B cell (primary cell): ENCODE measurements at regions not wholly inside any gene's neighbourhood (a gene's known extent, or its start where the extent isn't known, plus 50 kb on each side); places are given as distances from the start of the nearest gene placed in this dataset.

Source experiments
- ATAC-seq: fragments of 200-7000 bp; cut with Tn5 transposase; one replicate; pipeline ENCODE4 v1.10.0; 2021; ENCODE audit warnings: low read depth, mild to moderate bottlenecking, moderate number of reproducible peaks, moderate library complexity
- CTCF ChIA-PET: fragments of 350-600 bp; sonication (Branson Sonifier 250); formaldehyde crosslinking; loops from one replicate; lab custom pipeline; 2021; ENCODE audit warnings: antibody characterized with exemption, inconsistent platforms; lab: Charles Lee
- POLR2A ChIA-PET: fragments of 350-600 bp; sonication (Branson Sonifier 250); formaldehyde crosslinking; loops from one replicate; lab custom pipeline; 2021; ENCODE audit warnings: antibody characterized with exemption; lab: Charles Lee
- DNase-seq: peaks from one replicate; pipeline ENCODE4 v3.0.0; 2013
- H2AFZ ChIP-seq: 2 replicates; pipeline ENCODE4 v1.6.1; 2012; ENCODE audit warnings: mild to moderate bottlenecking, low read depth, low read length; ENCODE audit not compliant: insufficient read depth, poor library complexity, severe bottlenecking
- H3K27ac ChIP-seq, 2 donors: 1 replicate in 1 of 2; 2 replicates in 1 of 2; pipeline ENCODE4 v1.5.1; 2012 to 2013; ENCODE audit warnings: low read length in 2 of 2, mild to moderate bottlenecking in 2 of 2, moderate library complexity in 1 of 2
- H3K27me3 ChIP-seq, 4 experiments: fragments of 200-600 bp in 1 of 4; sonication (generic) in 1 of 4; replicated peaks in 1 of 4; 1 replicate in 2 of 4; 2 replicates in 2 of 4; pipeline versions ENCODE4 v1.6.1 to v1.7.0; 2013 to 2016; ENCODE audit warnings: low read length in 3 of 4, mild to moderate bottlenecking in 2 of 4, mixed read lengths in 1 of 4, moderate library complexity in 1 of 4; ENCODE audit not compliant: insufficient read depth in 4 of 4, control insufficient read depth in 3 of 4; ENCODE audit errors: control extremely low read depth in 1 of 4
- H3K36me3 ChIP-seq, 2 experiments: replicated peaks in 1 of 2; 1 replicate in 1 of 2; 2 replicates in 1 of 2; pipeline versions ENCODE4 v1.6.1 to v1.7.1; 2013; ENCODE audit warnings: low read length in 1 of 2; ENCODE audit not compliant: insufficient read depth in 2 of 2, control insufficient read depth in 1 of 2; ENCODE audit errors: control extremely low read depth in 1 of 2, extremely low read depth in 1 of 2
- H3K4me1 ChIP-seq, 2 donors: fragments of 200-600 bp in 1 of 2; sonication (generic) in 1 of 2; 1 replicate in 1 of 2; 2 replicates in 1 of 2; pipeline versions ENCODE4 v1.5.1 to v1.6.1; 2013 to 2017; ENCODE audit warnings: low read length in 2 of 2; ENCODE audit not compliant: control insufficient read depth in 2 of 2, insufficient read depth in 2 of 2
- H3K4me2 ChIP-seq: replicated peaks from 2 replicates; pipeline ENCODE3; 2012; ENCODE audit warnings: mild to moderate bottlenecking, low read depth, low read length; ENCODE audit not compliant: poor library complexity, severe bottlenecking
- H3K4me3 ChIP-seq, 5 experiments: fragments of 200-600 bp in 1 of 5; sonication (generic) in 1 of 5; 1 replicate in 3 of 5; 2 replicates in 2 of 5; pipeline versions ENCODE4 v1.5.1 to v1.7.0; 2011 to 2016; ENCODE audit warnings: low read length in 4 of 5, mild to moderate bottlenecking in 4 of 5, low read depth in 2 of 5, control low read depth in 1 of 5, moderate library complexity in 1 of 5; ENCODE audit not compliant: insufficient read depth in 1 of 5; ENCODE audit errors: control extremely low read depth in 1 of 5, extremely low read depth in 1 of 5
- H3K79me2 ChIP-seq: fragments of 200-600 bp; sonication (generic); one replicate; pipeline ENCODE4 v1.6.0; 2016; ENCODE audit warnings: low read length; ENCODE audit not compliant: control insufficient read depth, insufficient read depth
- H3K9ac ChIP-seq: fragments of 200-600 bp; sonication (generic); 2 replicates; pipeline ENCODE4 v1.6.1; 2017; ENCODE audit warnings: mild to moderate bottlenecking, low read length, moderate library complexity
- H3K9me3 ChIP-seq, 3 donors: one replicate each; pipeline versions ENCODE4 v1.6.1 to v1.7.1; 2013; ENCODE audit warnings: low read length in 2 of 3; ENCODE audit not compliant: control insufficient read depth in 2 of 3, insufficient read depth in 1 of 3; ENCODE audit errors: control extremely low read depth in 1 of 3
- H4K20me1 ChIP-seq: 2 replicates; pipeline ENCODE4 v1.6.0; 2012; ENCODE audit warnings: mild to moderate bottlenecking, low read length; ENCODE audit not compliant: insufficient read depth, control insufficient read depth, poor library complexity, severe bottlenecking
- H3K27ac Mint-ChIP-seq: one replicate; pipeline ENCODE4 v1.8.0; 2021; ENCODE audit warnings: mixed read lengths
- H3K27me3 Mint-ChIP-seq: one replicate; pipeline ENCODE4 v1.8.0; 2021; ENCODE audit warnings: mixed read lengths
- H3K4me1 Mint-ChIP-seq: one replicate; pipeline ENCODE4 v1.8.0; 2021; ENCODE audit warnings: mixed read lengths
- H3K4me3 Mint-ChIP-seq: one replicate; pipeline ENCODE4 v1.8.0; 2021; ENCODE audit warnings: mixed read lengths
- H3K9me3 Mint-ChIP-seq: one replicate; pipeline ENCODE4 v1.8.0; 2022; ENCODE audit warnings: mixed read lengths; ENCODE audit not compliant: insufficient read depth
- CTCF ChIP-seq: fragments of 200-600 bp; IDR thresholded peaks from one replicate; pipeline ENCODE4 v1.8.0; 2022; ENCODE audit warnings: antibody characterized with exemption, mild to moderate bottlenecking
- EZH2 ChIP-seq: IDR thresholded peaks from 2 replicates; pipeline ENCODE4 v1.6.1; 2012; ENCODE audit warnings: borderline replicate concordance, low read depth, mild to moderate bottlenecking, moderate library complexity, low read length; ENCODE audit not compliant: insufficient read depth, poor library complexity, severe bottlenecking
- WGBS: methylation state at CpG from one replicate; pipeline ENCODE4 v1.1.5; 2013; ENCODE audit warnings: missing lambda C conversion rate; ENCODE audit not compliant: insufficient coverage; 5-methylcytosine and 5-hydroxymethylcytosine counted together
- intact Hi-C: fragments of 100-400 bp; cut with micrococcal nuclease; formaldehyde crosslinking; loops from one replicate; pipeline ENCODE4 v1.10.0; 2022

DNA sequence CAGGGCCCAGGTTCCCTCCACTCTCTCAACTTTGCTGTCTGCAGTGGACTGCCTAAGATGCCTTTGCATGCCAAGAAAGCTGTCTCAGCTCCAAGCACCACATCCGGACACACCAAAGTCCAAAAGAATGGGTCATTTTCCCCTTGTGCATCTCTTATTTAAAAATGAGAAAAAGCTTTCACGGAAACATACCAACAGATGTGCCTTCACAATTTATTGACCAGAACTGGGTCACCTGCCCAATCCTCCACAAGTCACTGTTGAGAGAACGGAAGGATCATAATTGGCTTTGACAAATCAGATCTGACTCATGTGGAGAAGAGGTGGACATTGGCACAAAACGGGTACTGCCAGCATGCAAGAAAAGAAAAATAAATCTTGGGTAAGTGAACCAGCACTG lies 258.3 kb downstream of the SNX13 start:
- Histone ChIP-seq H3K9ac (no peak overlapping the region), H2AFZ (no peak overlapping the region), H3K4me2 (no peak overlapping the region), H3K4me3 (no peak overlapping the region), H3K4me1 (no peaks in the 10 kb centered on the region), H3K36me3 (no peaks in the 10 kb centered on the region), H3K27me3 (no peaks in the 10 kb centered on the region), H3K27ac (no peak overlapping the region), H3K9me3 (no peaks in the 10 kb centered on the region), H4K20me1 (no peaks in the 10 kb centered on the region), H3K79me2 (no peaks in the 10 kb centered on the region)
- WGBS, result 77% methylated on average over 3 of the region's 4 CpGs
- no peak for ATAC-seq
- intact Hi-C loops, result loop anchor here (1.0 to 5.0 kb wide), 4 partner anchors 380 to 1371 kb away; no protein-coding TSS in a partner anchor
- no peaks in the 10 kb centered on the region for H3K27me3 Mint-ChIP-seq
- H3K4me3 Mint-ChIP-seq, result no peak overlapping the region
- no peak for DNase-seq
- no peaks in the 10 kb centered on the region for H3K9me3 Mint-ChIP-seq
- H3K27ac Mint-ChIP-seq, result no peak overlapping the region
- TF ChIP-seq EZH2 (no peak), CTCF (no peak)
- no peaks in the 10 kb centered on the region for H3K4me1 Mint-ChIP-seq
- CTCF ChIA-PET, result interaction anchor here (0.6 to 7.7 kb wide), 17 partner anchors 8 to 1983 kb away, joined by 3 to 69 read pairs (median 4); no protein-coding TSS in a partner anchor
- POLR2A ChIA-PET, result no interaction called here

DNA sequence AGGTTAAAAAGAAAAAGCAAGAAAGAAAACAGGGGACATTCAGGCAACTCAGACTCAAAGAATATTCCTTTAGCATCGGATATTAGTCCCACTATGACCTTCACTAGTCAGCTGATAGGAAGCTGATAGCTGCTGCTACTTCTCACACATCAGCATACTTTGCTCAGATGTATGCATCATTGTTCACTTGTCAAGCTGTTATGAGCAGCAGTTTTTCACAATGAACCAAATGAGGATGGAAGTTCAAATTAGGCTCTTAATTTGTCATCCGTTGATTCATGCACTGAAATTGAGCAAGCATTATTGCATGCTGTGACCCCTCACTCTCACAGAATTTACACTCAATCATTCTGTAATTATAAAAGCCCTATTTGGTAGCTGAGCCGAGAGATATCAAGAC lies 257.7 kb downstream of the SNX13 start:
- CTCF ChIA-PET, result interaction anchor here (0.7 to 7.7 kb wide), 5 partner anchors 11 to 1982 kb away, joined by 3 to 69 read pairs (median 5); no protein-coding TSS in a partner anchor
- Mint-ChIP-seq H3K27me3 (no peaks in the 10 kb centered on the region), H3K4me3 (no peak overlapping the region), H3K4me1 (no peaks in the 10 kb centered on the region), H3K27ac (no peak overlapping the region), H3K9me3 (no peaks in the 10 kb centered on the region)
- Histone ChIP-seq H3K4me2 (no peak overlapping the region), H4K20me1 (no peaks in the 10 kb centered on the region), H3K4me3 (no peak overlapping the region), H3K9ac (no peak overlapping the region), H3K9me3 (no peaks in the 10 kb centered on the region), H3K36me3 (no peaks in the 10 kb centered on the region), H3K4me1 (no peaks in the 10 kb centered on the region), H3K79me2 (no peaks in the 10 kb centered on the region), H3K27me3 (no peaks in the 10 kb centered on the region), H2AFZ (no peak overlapping the region), H3K27ac (no peak overlapping the region)
- POLR2A ChIA-PET, result no interaction called here
- WGBS, result 92% methylated on average over 2 of the region's 3 CpGs
- intact Hi-C loops, result loop anchor here (5.0 kb wide), 2 partner anchors 380 to 985 kb away; no protein-coding TSS in a partner anchor
- no peak for TF ChIP-seq EZH2
- TF ChIP-seq CTCF, result no peak
- DNase-seq, result no peak
- no peak for ATAC-seq
